ENCODE measurements at regions not wholly inside any gene's neighbourhood (a gene's known extent, or its start where the extent isn't known, plus 50 kb on each side); places are given as distances from the start of the nearest gene placed in this dataset.

DNA sequence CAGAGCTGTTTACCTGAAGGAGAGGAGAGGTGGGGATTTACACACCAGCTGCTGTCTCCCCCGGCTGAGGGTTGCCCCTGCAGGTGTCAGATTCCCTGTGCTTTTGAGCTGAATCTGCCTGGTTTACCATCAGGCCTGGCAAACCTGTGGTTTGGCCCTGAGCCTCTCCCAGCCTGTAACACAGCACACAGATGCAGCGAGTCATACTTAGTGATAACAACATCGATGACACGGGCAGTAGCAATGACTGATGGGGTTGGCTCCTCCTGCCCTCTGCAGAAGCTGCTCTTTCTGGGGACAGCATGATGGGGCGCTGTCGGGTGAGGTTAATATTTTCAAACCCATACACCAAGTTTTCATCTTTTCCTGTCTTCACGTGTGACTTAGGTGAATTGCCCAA, 380.0 kb upstream of the B3GAT1 start:
- DNase-seq, result no peak

DNA sequence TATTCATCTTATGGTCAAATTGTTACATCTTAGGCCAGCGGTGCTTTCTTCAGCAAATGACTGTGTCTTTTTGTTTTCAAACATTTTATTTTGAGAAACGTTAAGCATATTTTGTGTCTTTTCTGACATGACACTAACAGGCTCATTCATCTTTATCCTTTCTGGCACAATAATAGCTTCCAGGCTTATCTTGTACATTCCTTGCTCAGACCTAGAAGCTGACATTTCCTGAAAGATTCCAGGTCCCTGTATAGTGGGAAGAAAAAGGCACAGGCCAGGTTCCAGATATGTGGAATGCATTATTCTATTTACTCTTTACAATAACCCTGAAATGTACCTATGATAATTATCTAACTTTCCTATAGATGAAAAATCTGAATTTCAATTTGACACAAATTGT, 379.1 kb upstream of the B3GAT1 start:
- no peak for DNase-seq

DNA sequence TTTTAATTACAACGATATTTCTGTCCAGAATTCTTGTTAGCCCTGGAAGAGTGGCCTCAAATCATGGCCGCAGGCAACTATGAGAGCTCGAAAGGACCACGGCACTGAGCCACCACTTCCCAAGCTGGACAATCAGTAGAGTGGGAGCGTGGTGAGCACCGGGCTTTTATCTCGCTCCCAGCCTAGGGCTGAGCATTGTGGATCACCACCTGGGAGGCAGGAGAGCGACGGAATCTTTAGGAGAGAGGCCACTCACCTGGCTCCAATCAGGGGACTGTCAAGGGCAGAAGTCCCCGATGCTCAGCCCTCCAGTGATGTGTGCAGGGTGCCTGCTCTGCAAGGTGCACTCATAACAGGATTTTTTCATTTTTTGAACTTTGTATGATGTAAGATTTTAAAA, 377.1 kb upstream of the B3GAT1 start:
- no peak for DNase-seq

DNA sequence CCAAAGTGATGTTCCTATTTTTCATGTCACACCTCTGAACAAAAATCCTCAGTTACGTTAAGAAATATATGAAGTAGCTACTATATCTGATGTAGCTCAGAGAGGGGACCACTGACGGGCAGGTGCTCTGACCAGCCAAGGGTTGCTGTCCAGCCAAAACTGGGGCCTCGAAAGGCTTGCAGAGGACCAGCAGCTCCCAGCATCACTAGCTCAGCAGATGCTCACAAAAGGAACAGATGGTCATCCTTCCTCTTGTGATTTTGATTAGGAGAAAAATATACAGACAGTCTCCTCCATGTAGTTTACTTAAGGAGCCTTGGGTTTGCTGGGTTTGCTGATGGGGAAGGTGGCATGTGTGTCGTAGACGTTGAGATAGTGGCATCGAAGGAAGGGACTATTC, 374.6 kb upstream of the B3GAT1 start:
- no peak for DNase-seq

DNA sequence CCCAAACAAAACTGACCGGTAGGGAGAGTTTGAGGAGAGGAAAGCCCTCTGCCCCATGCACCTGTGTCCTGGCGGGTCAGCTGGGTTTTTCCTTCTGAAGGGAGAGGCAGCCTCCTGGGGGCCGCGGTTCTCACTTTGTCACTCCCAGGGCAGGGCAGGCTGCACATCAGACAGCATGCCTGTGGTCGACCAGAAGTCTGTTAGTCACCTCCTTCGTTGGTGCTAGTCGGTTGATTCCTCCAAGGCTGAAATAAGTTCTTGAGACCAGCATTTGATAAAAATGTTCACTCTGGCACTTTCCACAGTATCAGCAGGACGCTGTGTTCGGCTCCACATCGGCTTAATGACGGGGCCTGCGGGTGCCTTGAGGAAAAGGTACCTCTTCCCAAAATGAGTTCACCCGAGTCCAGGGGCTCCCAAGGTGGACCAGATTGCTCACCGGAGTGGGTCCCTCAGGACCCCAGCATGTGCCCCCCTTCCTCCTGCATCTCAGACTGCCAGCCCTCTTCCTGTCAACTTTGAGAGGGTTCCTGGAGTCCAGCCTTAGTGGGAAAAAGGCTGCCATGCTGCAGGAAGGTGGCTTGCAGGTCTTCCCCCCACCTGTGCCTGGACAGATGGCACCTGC, 373.7 kb upstream of the B3GAT1 start:
- no peak for DNase-seq

DNA sequence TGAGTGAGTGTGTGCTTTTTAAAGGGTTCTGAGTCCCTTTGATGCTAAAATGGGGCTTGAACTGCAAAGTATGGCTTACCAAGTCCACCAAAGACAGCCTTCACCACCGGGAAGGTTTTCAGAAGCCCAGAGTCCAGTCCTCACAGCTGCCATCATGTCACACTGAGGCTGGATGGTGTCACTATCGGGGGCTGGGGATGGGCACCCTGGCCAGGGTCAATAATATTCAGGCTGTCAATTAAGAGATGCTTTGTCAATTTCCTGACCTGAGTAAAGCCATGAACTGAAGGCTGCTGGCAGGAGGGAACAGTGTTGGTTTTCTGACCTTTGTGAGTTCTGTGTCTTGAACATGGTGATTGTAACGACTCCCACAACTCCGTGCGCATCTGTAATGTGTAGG, 373.0 kb upstream of the B3GAT1 start:
- DNase-seq, result no peak

DNA sequence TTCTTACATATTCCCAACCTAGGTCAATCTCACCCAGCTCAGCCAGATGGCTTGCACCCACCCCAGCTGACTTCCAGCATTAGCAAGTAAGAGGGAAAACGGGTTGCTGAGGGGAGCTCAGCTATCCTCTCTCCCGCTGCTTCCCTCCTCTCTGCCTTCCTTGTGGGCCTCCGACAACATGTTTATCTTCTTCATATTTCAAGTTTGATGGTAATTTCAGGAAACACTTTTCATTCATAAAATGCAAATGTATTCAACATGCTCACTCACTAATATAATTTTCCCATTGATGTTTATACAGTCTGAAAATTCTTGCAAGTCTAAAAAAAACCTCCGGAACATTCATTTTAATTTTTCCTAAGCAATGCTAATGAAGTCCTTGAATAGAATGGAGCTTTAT, 372.5 kb upstream of the B3GAT1 start:
- no peak for DNase-seq

DNA sequence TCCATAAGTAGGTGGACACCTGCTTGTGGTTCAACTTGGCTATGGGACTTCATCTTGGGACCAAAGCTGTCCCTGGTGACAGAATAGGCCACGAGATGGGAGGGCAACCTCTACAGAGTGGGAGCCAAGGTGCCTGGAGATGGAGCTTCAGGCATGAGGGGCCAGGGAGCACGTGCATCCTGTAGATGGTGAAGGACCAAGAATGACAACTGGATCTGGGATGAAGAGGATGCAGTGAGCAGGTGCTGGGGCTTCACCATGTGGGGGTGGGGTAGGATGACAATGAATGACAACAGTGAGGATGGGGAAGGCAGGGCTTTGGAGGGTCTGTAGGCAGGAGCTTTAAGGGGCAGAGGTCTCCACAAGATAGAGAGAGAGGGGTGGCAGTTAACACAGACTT, 372.0 kb upstream of the B3GAT1 start:
- DNase-seq, result no peak

DNA sequence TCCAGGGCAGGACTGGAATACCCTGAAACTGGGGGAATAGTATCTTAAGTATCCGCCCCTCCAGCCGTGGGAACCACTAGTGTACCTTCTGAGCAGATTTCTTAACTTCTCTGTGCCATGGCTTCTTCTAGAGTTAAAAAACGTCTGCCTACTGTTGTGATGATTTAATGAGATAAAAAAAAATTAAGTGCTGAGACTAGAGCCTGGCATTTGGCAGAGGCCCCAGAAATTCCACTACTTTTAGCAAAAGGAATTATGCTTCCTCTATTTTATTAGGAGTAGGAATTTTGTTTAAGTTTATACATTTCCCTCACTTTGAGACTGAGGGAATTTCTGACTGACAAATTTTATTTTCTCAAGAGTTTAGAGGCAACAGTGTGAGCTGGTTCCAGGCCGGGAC, 371.2 kb upstream of the B3GAT1 start:
- no peak for DNase-seq

DNA sequence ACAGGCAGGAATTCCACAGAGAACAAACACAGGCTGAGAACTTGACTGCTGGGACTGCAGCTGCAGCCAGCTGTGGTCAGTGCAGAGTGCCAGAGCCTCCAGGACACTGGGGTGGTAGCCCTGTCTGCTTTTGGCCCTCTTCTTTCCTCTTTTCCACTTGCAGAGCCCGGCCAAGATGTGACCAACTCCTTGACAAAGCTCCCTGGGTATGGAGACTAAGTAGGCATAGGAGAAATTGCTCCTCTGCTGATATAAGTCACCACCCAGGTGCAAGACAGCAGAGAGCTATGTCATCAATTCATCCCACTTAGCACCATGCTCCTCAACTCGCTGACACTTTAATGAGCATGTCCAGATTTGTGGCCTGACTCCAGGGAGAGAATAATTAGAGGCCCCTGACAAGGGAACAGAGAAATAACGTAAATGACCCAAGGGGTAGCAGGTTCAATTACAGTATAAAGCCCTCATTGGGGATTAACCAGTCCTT, 369.4 kb upstream of the B3GAT1 start:
- no peak for DNase-seq

DNA sequence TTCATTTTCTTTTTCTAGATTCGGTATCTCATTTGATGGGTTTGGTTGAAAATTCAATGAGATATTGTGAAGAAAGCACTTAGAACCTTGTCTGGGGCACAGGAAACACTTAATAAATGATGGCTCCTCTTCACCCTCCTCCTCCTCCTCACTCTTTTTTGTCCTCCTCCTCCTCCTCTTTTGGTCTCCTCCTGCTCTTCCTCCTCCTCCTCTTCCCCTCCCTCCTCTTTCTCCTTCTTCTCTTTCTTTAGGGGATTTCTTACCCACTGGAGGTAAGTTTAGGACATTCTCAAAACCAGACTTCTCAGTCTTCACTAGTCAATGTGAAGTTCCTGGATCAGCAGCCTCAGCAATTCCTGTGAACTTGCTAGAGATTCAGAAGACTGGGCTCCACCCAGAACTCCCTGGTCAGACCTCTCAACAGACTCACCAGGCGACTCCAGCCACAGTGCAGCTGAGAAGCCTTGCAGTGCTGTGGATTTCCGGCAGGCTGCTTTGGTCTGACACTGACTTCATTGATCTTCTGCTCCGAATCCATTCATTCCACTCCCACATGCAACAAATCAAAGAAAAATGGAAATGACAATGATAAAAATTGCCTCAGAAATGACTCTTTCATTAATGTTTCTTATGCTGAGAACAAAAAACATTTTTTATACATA, 368.6 kb upstream of the B3GAT1 start:
- DNase-seq, result no peak

DNA sequence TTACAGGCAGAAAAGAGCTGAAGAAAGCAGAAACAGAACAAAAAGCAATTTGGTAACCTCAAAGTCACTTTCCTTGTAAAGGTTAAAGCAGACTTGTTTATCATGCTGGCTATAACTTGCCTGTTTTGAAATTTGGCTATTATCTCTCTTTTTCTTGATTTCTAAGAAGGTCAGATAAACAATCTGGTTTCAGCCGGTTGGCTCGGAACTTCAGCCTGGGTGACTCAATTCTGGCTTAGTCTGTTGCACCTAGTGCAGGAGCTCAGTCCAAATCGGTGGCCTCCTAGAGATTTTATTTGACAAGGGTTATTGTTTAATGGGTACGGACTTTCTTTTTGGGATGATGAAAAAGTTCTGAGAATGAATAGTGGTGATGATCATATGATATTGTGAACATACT, 367.1 kb upstream of the B3GAT1 start:
- no peak for DNase-seq

DNA sequence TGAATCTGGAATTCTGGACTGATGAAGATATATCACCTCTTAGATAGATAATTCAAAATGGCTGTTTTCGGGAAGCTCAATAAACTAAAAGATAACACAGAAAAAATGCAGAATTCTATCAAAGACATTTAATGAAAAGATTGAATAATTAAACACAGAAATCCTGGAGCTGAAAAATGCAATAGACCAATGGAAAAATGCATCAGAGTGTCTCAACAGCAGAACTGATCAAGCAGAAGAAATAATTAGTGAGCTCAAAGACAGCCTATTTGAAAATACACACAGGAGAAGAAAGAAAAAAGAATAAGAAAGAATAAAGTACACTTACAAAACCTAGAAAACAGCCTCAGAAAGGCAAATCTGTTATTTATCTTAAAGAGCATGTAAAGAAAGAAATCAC, 356.4 kb upstream of the B3GAT1 start:
- DNase-seq, result no peak

DNA sequence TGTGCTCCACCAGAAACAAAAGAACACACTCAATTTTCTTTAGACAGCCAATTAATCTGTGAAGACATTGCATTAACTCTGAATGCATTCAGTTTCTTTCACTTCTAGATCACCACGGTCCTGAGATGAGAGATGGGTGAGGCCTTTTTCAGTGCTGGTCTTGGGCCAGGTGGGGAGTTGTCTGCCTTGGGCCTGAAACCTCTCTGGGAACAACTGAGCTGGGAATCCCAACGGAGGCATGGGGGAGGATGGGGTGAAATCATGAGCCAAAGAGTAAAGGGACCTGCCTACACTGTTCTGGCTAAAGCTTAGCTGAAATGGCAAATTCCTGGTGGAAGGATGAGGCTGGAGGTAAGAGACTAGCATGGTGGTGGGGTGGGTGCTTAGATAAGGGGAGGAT, 353.5 kb upstream of the B3GAT1 start:
- no peak for DNase-seq

DNA sequence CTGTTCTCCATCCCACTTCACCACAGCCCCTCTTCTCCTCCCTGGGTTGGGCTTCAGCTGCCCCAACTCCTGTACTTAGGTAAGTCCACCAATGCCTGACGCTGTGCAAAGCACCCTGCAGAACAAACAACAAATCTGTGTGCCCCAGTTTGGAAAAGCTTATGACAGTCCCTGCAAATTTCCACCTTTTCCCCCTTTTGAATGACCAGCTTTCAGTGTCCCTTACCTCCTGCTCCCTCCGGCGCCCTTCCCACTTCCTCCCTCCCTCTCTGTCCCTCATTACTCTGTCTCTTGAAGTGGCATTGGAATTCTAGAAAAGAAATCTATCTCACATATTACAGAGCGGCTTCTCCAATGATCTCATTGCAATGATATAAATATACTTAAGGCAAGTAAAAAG, 352.9 kb upstream of the B3GAT1 start:
- DNase-seq, result no peak

DNA sequence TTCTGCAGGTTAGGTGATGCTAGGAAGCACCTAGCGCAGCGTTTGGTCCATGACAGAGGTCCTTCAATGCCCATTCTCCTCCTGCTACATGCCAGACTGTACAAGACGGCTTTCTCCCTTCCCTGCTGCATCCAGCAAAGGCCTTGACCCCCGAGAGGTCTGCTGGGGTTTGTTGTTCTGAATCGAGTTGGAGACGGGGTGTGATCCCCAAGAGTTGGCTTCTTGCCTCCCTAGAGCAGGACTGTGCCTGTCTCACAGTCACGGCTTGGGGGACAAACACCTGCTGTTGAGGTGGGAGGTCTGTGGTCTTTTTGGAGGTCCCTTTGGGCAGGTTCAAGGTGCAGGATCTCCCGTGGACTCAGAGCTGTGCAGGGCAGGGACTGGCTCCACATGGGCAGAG, 352.3 kb upstream of the B3GAT1 start:
- DNase-seq, result no peak

DNA sequence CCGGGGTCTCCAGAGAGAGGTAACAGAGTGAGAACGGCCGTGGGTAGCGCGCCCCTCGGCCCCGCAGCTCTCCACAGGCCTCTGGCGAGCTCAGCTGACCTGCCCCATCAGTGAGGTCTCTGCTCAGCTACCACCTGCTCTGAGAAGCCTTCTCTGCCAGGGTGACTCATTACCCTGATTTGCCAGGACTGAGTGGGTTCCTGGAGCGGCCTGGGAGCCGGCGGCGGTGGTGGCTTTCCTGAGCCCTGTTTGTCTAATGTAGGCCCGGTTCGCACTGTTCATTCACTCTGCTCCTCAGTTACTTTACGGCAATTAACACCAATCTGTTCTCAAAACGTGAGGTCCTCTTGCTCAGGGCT, 351.0 kb upstream of the B3GAT1 start:
- DNase-seq, result no peak

DNA sequence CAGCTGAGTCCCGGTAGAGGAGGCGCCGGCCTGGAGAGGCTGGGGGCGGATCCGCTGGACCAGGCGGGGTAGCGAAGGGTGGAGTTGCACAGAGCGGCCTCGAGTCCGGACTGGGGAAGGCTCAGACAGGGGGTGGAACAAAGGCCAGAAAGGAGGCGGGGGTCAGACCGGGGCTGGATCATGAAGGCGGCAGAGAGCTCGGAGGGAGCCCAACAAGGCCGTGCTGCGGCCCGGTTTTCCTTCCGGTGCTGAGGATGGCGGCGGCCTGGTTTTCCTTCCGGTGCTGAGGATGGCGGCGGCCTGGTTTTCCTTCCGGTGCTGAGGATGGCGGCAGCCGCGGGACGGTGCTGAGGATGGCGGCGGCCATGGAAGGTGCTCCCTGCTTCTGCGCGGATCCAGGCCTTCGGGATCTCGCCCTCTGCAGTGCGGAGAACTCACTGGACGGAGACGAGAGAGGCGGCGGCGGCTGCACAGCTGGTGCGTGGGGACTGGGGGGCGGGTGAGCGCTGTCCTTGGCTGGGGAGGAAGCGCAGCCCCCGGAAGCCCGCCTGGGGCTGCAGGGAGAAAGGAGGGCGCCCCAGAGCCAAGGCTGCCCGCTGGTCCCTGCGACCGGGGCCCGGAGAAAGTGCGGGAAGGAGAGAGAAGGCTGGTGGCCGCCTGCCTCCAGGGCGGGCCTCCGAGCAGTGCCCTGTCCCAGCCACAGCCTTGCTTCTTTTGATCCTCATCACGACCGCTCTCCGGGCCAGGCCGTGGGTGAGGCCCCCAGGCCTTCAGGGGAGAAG, 350.4 kb upstream of the B3GAT1 start:
- DNase-seq, result peak; percentile 19

DNA sequence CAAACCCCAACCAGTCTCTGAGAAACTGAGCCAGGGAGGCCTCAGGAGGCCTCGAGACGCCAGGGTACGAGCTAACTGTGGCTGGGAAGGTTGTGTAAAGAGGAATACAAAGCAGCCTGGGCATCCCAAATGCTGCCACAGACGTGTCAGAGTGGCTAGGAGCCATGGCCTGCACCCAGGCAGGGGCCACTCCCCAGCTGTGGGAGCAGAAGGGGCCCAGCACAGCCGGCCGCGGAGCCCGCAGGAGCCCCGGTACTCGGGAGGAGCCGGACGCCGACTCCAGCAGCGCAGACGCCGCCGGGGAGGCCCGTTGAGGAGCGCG, 349.8 kb upstream of the B3GAT1 start:
- no peak for DNase-seq

DNA sequence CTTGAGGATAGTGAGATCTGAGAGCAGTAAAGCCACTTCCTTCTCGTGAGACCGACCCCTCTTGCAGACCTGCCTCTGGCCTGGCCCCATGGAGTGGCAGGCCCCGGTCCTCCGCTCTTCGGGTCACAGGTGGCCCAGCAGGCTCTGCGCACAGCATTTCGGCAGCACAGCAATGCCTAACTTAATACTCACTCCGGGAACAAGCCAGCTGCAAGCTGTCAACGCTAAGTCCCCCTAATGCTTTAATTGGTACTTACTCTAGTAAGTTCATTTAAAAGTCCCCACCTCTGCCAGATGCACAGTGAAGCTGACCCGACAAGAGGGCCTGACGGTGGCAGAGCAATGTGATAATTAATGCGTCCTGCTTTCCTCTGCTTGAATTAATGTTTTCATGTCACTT, 349.3 kb upstream of the B3GAT1 start:
- DNase-seq, result no peak

DNA sequence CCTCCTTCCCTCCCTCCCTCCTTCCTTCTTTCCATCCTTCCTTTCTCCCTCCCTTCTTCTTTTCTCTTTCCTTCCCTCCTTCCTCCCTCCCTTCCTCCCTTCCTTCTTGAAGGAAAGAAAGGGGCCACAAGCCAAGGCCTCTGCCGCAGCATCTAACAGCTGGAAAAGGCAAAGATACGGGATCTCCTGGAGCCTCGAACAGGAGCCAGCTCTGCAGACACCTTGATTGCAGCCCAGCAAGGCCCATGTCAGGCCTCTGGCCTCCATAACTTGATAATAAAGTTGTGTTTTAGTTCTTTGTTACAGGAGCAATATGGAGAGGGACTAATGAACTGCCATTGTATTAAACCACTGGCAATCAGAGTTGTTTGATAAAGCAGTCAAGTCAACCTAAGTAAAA, 348.9 kb upstream of the B3GAT1 start:
- no peak for DNase-seq

DNA sequence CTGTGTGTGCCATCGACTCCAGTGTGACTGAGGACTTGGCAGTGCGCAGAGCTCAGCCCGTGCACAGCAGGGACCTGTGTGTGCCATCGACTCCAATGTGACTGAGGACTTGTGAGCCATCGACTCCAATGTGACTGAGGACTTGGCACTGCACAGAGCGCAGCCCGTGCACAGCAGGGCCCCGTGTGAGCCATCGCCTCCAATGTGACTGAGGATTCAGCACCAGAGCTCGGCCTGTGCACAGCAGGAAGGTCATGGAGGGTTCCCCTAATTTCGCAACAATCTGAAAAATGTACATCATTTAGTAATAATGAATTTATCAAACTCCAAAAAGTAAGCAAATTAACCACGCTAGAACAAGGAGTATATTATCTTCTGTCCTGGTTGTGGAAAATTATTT, 348.3 kb upstream of the B3GAT1 start:
- DNase-seq, result no peak

DNA sequence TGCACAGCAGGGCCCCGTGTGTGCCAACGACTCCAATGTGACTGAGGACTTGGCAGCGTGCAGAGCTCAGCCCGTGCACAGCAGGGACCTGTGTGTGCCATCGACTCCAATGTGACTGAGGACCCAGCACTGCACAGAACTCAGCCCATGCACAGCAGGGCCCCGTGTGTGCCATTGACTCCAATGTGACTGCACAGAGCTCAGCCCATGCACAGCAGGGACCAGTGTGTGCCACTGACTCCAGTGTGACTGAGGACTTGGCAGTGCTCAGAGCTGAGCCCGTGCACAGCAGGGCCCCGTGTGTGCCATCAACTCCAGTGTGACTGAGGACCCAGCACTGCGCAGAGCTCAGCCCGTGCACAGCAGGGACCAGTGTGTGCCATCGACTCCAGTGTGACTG, 347.8 kb upstream of the B3GAT1 start:
- no peak for DNase-seq

DNA sequence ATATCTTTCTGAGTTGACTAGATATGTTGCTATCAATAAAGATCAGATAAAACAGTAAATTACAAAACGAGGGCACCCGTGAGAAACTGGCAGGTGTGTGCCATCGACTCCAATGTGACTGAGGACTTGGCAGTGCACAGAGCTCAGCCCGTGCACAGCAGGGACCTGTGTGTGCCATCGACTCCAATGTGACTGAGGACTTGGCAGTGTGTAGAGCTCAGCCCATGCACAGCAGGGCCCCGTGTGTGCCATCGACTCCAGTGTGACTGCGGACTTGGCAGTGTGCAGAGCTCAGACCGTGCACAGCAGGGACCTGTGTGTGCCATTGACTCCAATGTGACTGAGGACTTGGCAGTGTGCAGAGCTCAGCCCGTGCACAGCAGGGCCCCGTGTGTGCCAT, 347.2 kb upstream of the B3GAT1 start:
- DNase-seq, result no peak
